ENCODE measurements at regions not wholly inside any gene's neighbourhood (a gene's known extent, or its start where the extent isn't known, plus 50 kb on each side); places are given as distances from the start of the nearest gene placed in this dataset.

DNA sequence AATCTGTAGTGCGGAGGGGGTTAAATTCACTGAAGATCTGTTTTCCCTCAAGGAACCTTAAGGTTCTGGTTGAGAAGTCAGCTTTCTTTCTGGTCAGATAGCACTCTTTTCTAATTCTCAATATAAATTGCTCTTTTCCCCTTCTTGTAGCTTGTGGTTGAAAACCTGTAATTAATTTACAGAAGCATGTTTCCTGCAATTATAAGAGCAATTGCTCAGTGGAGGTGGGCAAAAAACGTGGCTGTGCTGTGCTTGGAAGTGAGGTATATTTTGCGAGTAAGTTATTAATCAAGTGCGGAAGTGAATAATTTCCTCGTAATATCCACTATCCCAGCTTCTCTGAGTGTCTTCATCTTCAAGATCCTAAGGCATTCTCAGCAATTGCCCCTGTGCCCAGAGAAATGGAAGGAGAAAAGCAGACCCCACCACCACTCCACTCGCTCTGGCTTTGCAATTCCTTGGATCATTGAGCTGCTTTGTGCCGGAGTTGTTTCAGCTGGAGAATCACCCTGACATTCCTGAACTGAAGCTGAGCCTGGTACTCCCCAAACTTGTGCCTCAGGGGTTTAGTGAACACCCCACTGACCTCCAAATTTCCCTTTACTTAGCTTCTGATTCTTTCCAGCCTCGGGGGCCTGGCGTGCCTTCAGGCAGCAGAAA is 140.6 kb downstream of the LRRC70 start:
- no peak for TF ChIP-seq CTCF (conservative IDR thresholded peaks at IDR 0.05; ENCODE audit: control insufficient read depth, insufficient read depth, low read depth, low read length)
- DNase-seq (ENCODE audit: low read depth) = no peak
- H3K4me3 ChIP-seq (ENCODE audit: control insufficient read depth, low read depth, low read length) = no peak overlapping the region

DNA sequence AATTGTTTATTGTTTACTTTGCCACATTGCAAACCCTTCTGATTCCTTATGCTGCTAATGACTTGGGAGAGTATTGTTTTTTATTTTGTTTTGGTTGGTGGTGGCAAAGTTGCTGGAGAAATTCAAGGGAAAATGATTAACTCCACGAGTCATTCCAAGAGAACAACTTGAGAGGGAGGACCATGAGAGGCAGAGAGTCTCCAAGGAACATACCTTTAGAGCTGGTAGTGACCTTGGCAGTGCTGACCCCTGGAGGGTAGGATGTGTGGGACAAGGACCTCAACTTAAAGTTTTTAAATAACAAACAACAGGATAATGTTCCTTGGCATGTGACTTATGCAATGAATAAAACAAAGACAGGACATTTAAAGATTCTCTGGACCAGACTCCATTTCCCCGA is 139.7 kb downstream of the LRRC70 start:
- peak; percentile 1 for DNase-seq (ENCODE audit: low read depth)
- no peak for TF ChIP-seq CTCF (conservative IDR thresholded peaks at IDR 0.05; ENCODE audit: control insufficient read depth, insufficient read depth, low read depth, low read length)
- H3K4me3 ChIP-seq (ENCODE audit: control insufficient read depth, low read depth, low read length) = no peak overlapping the region

DNA sequence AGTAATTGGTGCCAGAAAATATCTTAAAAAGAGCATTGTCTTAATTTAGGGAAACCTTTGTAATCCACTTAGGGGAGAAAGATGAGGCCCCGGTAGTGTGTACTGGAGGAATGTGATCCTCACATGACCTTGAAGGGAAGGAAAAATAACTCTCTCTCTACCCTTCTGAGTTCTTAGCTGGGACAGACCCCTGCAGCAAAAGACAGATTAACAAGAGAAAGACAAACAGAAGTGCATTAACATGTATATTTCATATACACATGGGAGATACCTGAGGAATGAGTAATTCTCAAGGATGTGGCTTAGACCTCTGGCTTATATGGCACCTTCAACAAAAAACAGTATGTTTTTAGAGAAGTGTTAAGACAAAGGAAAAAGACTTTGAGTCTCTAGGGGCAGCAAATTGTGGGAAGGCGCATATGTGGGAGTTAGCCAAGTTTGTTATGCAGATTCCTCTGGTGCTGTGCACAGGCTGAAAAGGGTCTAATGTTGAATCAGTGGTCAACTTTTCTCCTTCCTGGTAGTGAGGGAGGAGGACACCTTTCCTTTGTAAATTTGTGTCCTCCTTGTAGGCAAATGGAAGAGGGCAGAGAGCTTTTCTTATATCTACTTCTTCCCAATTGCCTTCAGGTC is 138.8 kb downstream of the LRRC70 start:
- TF ChIP-seq CTCF (conservative IDR thresholded peaks at IDR 0.05; ENCODE audit: control insufficient read depth, insufficient read depth, low read depth, low read length) = no peak
- peak; percentile 0 for DNase-seq (ENCODE audit: low read depth)
- no peak overlapping the region for H3K4me3 ChIP-seq (ENCODE audit: control insufficient read depth, low read depth, low read length)

- DNase-seq (ENCODE audit: low read depth) = no peak
- no peak for TF ChIP-seq CTCF (conservative IDR thresholded peaks at IDR 0.05; ENCODE audit: control insufficient read depth, insufficient read depth, low read depth, low read length)
These were observed 135.7 kb downstream of the LRRC70 start for GRCh38 chr5:62714296-62714695.

GRCh38 chr5:62708481-62709325 is 130.1 kb downstream of the LRRC70 start:
- no peak for DNase-seq (ENCODE audit: low read depth)
- no peak for TF ChIP-seq CTCF (conservative IDR thresholded peaks at IDR 0.05; ENCODE audit: control insufficient read depth, insufficient read depth, low read depth, low read length)
- H3K4me3 ChIP-seq (ENCODE audit: control insufficient read depth, low read depth, low read length) = no peak overlapping the region

More at GRCh38 chr5:62714296-62714695, 135.7 kb downstream of the LRRC70 start:
- H3K4me3 ChIP-seq (ENCODE audit: control insufficient read depth, low read depth, low read length) = no peak overlapping the region

GRCh38 chr5:62707563-62707962 is 128.9 kb downstream of the LRRC70 start:
- no peak overlapping the region for H3K4me3 ChIP-seq (ENCODE audit: control insufficient read depth, low read depth, low read length)
- no peak for DNase-seq (ENCODE audit: low read depth)
- TF ChIP-seq CTCF (conservative IDR thresholded peaks at IDR 0.05; ENCODE audit: control insufficient read depth, insufficient read depth, low read depth, low read length) = no peak

All from fibroblast of mammary gland (primary cell).